GM23338 (cell line): ENCODE measurements at regions not wholly inside any gene's neighbourhood (a gene's known extent, or its start where the extent isn't known, plus 50 kb on each side); places are given as distances from the start of the nearest gene placed in this dataset.

ENCODE experiments used
- CREB1 ChIP-seq: fragments of 250-450 bp; sonication (Bioruptor Pico); IDR thresholded peaks from 2 replicates; pipeline ENCODE4 v1.5.0; 2020; ENCODE audit warnings: low read depth, mild to moderate bottlenecking, moderate library complexity
- CTCF ChIP-seq, 2 experiments: fragments of 200-600 bp in 1 of 2; sonication (generic) in 1 of 2; conservative IDR thresholded peaks; 2 replicates each; pipeline versions ENCODE4 v1.5.1 to v1.6.1; 2016 to 2017; ENCODE audit warnings: antibody characterized with exemption in 2 of 2, low read depth in 2 of 2, mild to moderate bottlenecking in 2 of 2, moderate library complexity in 1 of 2
- EZH2 ChIP-seq: fragments of 200-600 bp; sonication (generic); IDR thresholded peaks from one replicate; pipeline ENCODE4 v1.8.0; 2017; ENCODE audit warnings: antibody characterized with exemption, mild to moderate bottlenecking, low read depth; ENCODE audit not compliant: unreplicated experiment
- EZH2phosphoT487 ChIP-seq: fragments of 200-600 bp; sonication (generic); IDR thresholded peaks from one replicate; pipeline ENCODE4 v1.8.1; 2018; ENCODE audit warnings: antibody characterized with exemption; ENCODE audit not compliant: unreplicated experiment
- JUNB ChIP-seq: IDR thresholded peaks from one replicate; pipeline ENCODE4 v1.6.1; 2016; ENCODE audit warnings: antibody characterized with exemption; ENCODE audit not compliant: unreplicated experiment
- NANOG ChIP-seq: IDR thresholded peaks from 2 replicates; pipeline ENCODE4 v1.6.1; 2016; ENCODE audit warnings: antibody characterized with exemption, borderline replicate concordance
- POLR2AphosphoS5 ChIP-seq: IDR thresholded peaks from 2 replicates; pipeline ENCODE4 v1.6.1; 2016; ENCODE audit warnings: antibody characterized with exemption, low read depth
- REST ChIP-seq: IDR thresholded peaks from one replicate; pipeline ENCODE4 v1.6.1; 2018; ENCODE audit warnings: antibody characterized with exemption; ENCODE audit not compliant: unreplicated experiment
- STAT1 ChIP-seq: IDR thresholded peaks from one replicate; pipeline ENCODE4 v1.6.1; 2016; ENCODE audit warnings: antibody characterized with exemption; ENCODE audit not compliant: unreplicated experiment
- ZNF114 ChIP-seq: fragments of 250-450 bp; sonication (Bioruptor Pico); IDR thresholded peaks from 2 replicates; pipeline ENCODE4 v1.5.0; 2020; ENCODE audit warnings: mild to moderate bottlenecking, moderate library complexity
- ZNF331 ChIP-seq: fragments of 250-450 bp; sonication (Bioruptor Pico); IDR thresholded peaks from 2 replicates; pipeline ENCODE4 v1.5.0; 2020; ENCODE audit warnings: low read depth, mild to moderate bottlenecking, moderate library complexity
- ZNF462 ChIP-seq: fragments of 250-450 bp; sonication (Bioruptor Pico); IDR thresholded peaks from 2 replicates; pipeline ENCODE4 v1.5.0; 2020; ENCODE audit warnings: mild to moderate bottlenecking, moderate library complexity

GRCh38 chrX:42627891-42628290, 150.1 kb downstream of the PPP1R2C start:
- no peak for TF ChIP-seq POLR2AphosphoS5
- no peak for TF ChIP-seq CTCF (conservative IDR thresholded peaks at IDR 0.05; ENCODE audit: low read depth in 2 of 2)
- TF ChIP-seq EZH2, result no peak
- TF ChIP-seq JUNB, result no peak
- TF ChIP-seq EZH2phosphoT487, result no peak
- TF ChIP-seq CREB1, result no peak
- no peak for TF ChIP-seq REST
- TF ChIP-seq ZNF331 (CRISPR knock-in tag), result no peak
- no peak for TF ChIP-seq NANOG
- no peak for TF ChIP-seq ZNF462 (CRISPR knock-in tag)
- TF ChIP-seq STAT1, result no peak
- no peak for TF ChIP-seq ZNF114 (CRISPR knock-in tag)
